IPS-18c (cell line): ENCODE measurements at regions not wholly inside any gene's neighbourhood (a gene's known extent, or its start where the extent isn't known, plus 50 kb on each side); places are given as distances from the start of the nearest gene placed in this dataset.

Experiments
- H3K4me3 ChIP-seq: 2 replicates; pipeline ENCODE4 v1.7.0; 2013; ENCODE audit warnings: low read depth, mild to moderate bottlenecking, low read length, moderate library complexity; ENCODE audit not compliant: insufficient read depth
- H3K9me3 ChIP-seq: one replicate; pipeline ENCODE4 v1.6.1; 2013; ENCODE audit warnings: mild to moderate bottlenecking, low read length, moderate library complexity; ENCODE audit not compliant: control insufficient read depth, insufficient read depth

GRCh38 chr9:36728651-36729520 lies 156.2 kb downstream of the MELK start:
- no peak overlapping the region for H3K4me3 ChIP-seq
- peaks cover 2% of the 10 kb centered on the region for H3K9me3 ChIP-seq

GRCh38 chr9:36729906-36730305 lies 157.2 kb downstream of the MELK start:
- no peak overlapping the region for H3K4me3 ChIP-seq
- H3K9me3 ChIP-seq = no peaks in the 10 kb centered on the region

- H3K9me3 ChIP-seq = no peaks in the 10 kb centered on the region
- no peak overlapping the region for H3K4me3 ChIP-seq
Observed at GRCh38 chr9:36730414-36730813, 157.7 kb downstream of the MELK start.

GRCh38 chr9:36731068-36731956 lies 158.6 kb downstream of the MELK start:
- H3K4me3 ChIP-seq = no peak overlapping the region
- no peaks in the 10 kb centered on the region for H3K9me3 ChIP-seq

DNA sequence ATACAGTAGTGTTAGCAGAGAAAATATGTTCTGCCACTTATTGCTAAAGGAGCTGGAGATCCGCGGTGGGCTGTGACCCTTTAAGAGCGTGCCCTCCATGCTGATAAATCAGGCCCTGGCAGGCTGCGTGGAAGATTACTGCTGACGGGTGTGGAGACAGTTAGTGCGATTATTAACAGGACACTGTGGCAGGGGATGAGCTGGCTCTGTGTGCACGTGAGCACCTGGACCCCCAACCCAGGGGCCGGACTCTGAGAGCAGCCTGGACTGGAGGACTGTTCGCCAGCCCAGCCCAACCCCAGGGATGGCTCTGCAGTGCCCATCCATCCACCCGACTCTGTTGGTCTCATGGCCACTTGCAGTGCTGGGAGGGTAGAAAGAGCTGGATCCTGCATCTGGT lies 162.0 kb downstream of the MELK start:
- Histone ChIP-seq H3K4me3 (no peak overlapping the region), H3K9me3 (no peaks in the 10 kb centered on the region)

DNA sequence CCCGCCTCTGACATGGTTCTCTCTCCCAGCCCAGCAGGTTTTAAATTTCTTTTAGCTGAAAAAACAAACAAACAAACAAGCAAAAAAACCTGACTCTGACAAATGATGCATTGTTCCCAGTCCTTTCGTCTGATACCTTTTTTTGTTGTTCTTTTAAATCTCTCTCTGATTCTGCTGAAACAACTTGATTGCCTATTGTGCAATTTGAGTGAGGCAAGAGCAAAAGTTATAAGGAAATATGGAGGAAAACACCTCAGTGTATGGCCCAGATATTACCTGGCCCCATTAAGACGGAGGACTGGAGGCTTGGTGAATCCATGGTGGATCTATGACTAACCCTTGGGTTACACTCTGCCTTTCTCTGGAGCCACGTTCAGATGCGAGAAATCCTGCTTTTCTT lies 164.0 kb downstream of the MELK start:
- no peaks in the 10 kb centered on the region for H3K9me3 ChIP-seq

DNA sequence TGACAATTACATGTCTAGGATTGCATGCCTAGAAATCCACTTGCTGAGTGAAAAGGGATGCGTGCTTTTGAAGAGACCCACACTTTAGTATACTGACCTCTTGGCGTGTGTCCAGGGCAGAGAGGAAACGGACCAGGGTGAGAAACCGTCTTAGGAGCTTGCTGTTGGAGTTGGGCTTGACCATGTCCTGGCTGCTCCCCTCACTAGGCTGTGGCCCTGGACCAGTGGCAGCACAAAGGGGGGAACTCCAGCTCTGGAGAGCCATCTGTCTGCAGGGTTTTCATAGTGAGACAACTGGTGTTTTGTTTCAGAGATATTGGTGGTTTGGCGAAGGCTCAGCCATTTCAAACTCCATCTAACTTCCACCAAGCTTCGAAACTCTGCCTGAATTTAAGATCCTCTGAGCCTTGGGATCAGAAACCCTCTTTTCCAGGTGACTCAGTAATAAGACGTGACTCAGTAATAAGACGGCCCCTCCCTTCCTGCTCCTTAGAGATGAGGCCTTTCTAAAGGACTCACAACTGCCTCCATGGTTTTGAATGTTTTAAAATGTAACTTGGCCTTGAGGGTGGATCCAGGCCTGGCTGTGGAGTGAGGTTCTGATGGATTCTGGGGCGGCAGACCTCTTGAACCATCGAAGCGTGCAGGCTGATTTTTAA lies 165.8 kb downstream of the MELK start:
- no peak overlapping the region for H3K4me3 ChIP-seq
- H3K9me3 ChIP-seq = no peaks in the 10 kb centered on the region

More for the DNA sequence above, 164.0 kb downstream of the MELK start:
- H3K4me3 ChIP-seq = no peak overlapping the region

DNA sequence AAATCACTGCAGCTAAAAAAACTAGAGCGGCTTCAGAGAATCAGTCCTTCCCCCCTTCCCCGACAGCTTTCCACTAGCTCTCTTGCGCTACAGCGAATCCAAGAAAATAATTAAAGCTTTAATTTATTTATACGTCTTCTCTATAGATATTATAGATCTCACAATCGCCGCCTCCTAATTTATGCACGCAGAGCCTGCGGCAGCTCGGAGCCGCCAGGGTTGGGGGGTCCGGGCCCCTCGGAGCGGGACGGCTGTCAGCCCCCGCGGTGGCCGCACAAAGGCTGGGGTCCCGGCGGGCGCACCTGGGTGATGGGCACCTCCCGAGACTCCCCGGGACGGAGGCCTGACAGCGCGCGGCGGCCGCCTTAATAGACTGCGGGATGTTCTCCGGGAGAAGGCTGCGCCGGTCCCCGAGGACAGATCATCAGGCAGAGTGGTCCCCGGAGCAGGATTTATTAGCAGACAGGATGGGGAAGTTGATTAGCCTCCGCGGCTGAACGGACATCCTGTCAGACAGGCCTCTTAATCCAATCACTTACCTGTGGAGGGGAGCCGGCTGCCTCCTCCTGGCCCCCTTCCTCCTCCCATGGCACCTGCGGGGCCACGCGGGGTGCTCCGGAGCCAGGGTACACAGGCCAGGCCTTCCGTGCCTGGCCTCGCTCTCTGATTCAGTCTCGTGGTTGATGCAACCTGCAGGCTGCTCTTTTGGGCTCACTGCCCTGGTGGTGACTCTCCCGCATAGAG lies 166.8 kb downstream of the MELK start:
- H3K4me3 ChIP-seq = no peak overlapping the region; the same call in 1 of the 2 replicates
- no peaks in the 10 kb centered on the region for H3K9me3 ChIP-seq

GRCh38 chr9:36742264-36742663 lies 169.6 kb downstream of the MELK start:
- Histone ChIP-seq H3K9me3 (no peaks in the 10 kb centered on the region), H3K4me3 (no peak overlapping the region)

DNA sequence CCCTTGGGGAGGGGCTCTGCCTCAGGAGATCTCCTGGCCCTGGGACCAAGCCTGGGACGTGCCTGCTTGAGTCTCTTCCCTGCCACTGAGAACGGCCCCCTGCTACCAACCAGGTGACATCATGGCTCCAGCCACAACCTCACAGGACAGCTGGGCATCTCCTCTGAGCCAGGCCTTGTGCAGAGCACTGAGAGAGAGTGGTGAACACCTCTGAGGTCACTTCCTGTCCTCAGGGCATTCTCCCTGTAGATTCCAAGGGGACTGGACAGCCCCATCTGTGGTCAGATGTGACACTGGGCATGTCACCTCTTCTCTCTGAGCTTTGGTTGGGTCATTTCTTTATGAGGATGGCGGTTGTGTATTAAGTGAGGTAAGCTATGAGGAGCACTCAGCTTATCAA lies 172.0 kb downstream of the MELK start:
- no peaks in the 10 kb centered on the region for H3K9me3 ChIP-seq
- no peak overlapping the region for H3K4me3 ChIP-seq

DNA sequence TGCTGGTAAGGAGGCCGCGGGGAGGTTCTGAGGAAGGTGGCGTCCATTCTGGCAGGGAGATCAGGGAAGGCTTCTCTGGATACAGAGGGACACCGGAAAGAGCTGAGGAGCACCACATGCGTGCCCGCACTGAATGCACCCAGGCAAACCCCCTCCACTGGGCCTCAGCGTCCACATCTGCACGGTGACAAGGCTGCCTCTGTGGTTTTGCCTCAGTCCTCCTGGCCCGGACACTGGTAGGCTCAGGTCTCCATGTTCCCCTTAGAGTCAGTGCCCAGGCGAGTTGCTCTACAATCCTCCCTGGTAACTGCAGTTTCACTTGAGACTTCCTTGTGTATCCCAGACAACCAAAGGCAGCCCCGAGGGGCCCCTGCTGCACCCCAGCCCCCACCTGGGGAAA lies 173.3 kb downstream of the MELK start:
- Histone ChIP-seq H3K4me3 (no peak overlapping the region), H3K9me3 (no peaks in the 10 kb centered on the region)

DNA sequence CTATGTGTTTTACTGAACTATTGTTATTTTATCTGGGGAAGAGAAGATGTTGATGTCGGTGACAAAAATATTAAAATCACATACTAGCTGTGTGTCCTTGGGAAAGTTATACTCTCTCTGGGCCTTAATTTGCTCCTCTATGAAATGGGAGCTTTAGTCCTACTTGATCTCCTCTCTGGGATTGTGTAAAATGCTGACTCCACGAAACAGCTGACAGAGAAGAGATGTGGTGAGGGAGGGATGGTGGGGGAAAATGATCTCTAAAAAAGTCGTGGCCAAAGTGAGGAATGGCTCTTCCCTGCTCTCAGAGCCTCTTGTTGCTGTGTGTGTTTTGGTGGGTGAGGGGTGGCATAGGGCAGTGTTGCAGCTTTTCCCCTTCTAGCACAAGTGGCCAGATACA lies 173.7 kb downstream of the MELK start:
- Histone ChIP-seq H3K4me3 (no peak overlapping the region), H3K9me3 (no peaks in the 10 kb centered on the region)

DNA sequence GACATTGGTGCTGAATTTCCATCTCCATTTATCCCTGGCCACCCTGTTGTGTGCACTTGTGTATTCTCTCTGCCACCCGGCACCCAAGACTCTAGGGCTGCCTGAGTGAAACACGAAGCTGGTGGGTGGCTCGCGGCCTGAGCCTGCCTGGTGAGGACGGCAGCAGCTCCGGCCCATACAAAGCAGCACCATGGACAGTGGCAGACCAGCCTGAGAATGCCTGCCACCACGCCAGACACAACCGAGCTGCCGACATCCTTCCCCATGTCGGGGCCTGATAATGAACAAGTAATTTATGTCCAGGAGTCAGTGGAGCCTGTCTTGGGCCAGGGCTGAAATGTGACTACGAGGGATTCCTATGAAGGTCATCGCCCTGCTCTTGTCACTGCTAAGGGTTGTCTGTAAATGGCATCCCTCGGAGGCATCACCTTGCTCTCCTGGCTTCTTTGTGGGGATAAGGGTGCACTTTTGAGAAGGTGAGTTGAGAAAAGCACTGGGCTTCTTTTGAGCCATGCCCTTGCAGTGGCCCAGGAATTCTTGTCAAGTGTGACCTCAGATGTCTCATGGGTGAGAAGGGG lies 175.7 kb downstream of the MELK start:
- Histone ChIP-seq H3K4me3 (no peak overlapping the region), H3K9me3 (no peaks in the 10 kb centered on the region)

DNA sequence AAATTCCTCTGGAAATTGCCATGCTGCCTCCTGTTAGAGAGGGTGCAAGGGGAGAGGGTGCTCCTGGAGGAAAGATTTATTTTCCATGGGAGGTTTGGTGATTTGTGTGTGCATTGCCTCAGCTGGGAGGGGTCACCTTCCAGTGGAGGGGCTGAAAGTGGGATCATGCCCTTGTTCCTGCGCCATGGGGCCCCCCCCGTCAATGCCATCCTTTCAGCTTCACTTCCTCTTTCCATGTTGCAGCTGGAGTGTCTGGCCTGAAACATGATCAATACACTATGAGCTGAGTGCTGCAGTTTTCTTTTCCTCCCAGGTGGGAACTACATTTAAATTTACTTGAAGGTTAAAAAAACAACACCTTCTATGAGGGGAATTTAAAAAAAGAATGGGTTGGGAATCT lies 176.8 kb downstream of the MELK start:
- no peak overlapping the region for H3K4me3 ChIP-seq
- H3K9me3 ChIP-seq = peaks cover 3% of the 10 kb centered on the region

DNA sequence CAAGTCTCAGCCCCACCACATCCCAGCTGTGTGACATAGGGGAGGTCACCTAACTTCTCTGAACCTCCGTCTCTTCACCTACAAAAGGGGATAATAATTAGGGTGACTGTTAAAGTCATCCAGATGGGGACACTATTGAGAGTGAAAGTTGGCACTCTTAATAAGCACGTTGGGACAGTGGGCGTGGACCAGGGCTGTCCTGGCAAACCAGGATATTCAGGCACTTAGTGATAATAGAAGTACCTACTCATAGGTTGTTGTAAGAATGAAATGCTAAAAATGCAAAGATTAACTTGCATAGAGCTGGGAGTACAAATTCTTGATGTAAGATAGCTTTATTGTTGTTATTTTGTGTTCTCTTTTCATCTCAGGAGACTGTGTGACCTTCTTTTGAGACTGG lies 177.9 kb downstream of the MELK start:
- Histone ChIP-seq H3K9me3 (peaks cover 3% of the 10 kb centered on the region), H3K4me3 (no peak overlapping the region)

DNA sequence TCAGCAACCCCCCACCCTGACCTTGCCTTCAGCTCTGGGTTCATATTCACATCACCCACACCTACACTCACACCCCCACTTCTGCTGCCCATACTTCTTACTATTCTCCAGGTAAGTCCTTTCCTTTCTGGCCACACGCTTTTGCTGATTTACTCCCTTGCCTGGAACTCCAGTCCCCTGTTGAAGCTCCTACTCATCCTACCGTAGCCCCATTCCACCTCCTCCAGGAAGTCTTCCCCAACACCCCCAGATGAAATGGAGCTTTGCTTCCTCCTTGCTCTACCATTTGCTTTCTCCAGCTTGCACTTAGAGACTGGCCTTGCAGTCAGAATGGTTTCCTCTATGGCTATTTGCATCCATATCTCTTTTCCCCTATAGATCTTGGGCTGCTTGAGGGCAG lies 182.3 kb downstream of the MELK start:
- no peak overlapping the region for H3K4me3 ChIP-seq
- peaks cover 3% of the 10 kb centered on the region for H3K9me3 ChIP-seq

DNA sequence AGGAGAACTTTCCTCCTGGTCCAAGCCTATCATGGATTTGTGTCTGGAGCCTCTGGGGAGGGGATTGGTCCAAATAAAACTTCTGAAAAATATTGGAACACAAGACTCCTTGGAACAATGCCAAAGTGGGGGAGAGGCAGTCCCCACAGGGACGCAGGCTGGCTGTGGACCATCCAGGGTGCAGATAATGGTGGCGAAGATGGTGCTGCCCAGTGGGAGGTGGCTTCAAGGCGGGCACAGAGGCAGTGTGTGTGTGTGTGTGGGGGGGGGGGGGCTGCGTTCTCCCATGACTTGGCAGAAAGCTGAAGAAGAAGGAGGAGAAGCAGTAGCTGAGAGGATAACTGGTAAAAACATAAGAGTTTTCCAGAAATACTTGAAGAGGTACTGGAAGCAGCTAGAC lies 186.4 kb downstream of the MELK start:
- peaks cover 2% of the 10 kb centered on the region for H3K9me3 ChIP-seq
- H3K4me3 ChIP-seq = no peak overlapping the region
